ENCODE measurements at regions not wholly inside any gene's neighbourhood (a gene's known extent, or its start where the extent isn't known, plus 50 kb on each side); places are given as distances from the start of the nearest gene placed in this dataset.
A peak's percentile ranks its signal among the peaks of the same experiment; 100 is the strongest.
"Not testable (repeated sequence)": the region's sequence is repeated elsewhere in the genome, so short reads cannot be mapped to it uniquely, and the experiment has no call there.

DNA sequence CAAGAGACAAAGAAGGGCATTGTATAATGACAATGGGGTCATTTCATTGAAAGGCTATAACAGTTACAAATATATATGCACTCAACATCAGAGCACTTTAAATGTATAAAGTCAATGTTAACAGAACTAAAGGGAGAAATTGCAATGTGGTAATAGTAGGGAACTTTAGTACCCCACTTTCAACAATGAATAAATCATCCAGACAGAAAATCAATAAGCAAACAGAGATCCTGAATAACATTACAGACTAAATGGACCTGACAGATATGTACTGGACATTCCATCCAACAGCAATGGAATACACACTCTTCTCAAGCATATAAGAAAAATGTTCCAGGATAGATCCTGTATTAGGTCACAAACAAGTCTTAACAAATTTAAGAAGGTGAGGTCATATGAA, 90.5 kb upstream of the ALKAL2 start:
- no peak for DNase-seq (ENCODE audit: low read depth)

DNA sequence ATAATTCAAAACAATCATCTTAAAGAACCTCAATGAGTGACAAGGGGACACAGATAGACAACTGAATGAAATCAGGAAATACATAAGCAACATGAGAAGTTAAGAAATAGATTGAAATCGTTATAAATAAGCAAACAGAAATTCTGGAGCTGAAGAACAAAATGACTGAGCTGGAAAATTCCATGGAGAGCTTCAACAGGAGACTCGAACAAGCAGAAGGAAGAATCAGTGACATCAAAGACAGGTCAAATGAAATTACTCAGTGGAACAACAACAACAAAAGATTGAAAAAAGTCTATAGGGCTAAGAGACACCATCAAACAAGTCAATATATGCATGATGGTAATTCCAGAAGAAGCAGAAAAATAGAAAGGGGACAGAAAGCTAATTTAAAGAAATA, 89.5 kb upstream of the ALKAL2 start:
- no peak for DNase-seq (ENCODE audit: low read depth)

DNA sequence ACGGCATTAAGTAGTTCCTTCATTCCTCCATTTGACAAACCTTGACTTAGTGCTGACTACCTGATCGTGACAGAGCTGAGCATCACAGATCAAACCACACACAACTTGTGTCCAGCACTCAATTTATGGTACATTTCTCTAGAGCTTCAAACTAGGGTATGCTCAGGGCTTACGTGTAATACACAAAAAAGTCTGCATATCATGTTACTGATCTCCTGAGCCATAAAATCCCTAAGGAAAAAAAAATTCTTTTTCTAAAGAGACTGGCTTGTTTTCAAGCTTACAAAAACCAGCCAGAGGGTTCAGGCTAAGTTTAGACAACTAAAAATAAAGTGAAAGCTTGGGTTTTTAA, 88.0 kb upstream of the ALKAL2 start:
- DNase-seq (ENCODE audit: low read depth): no peak

DNA sequence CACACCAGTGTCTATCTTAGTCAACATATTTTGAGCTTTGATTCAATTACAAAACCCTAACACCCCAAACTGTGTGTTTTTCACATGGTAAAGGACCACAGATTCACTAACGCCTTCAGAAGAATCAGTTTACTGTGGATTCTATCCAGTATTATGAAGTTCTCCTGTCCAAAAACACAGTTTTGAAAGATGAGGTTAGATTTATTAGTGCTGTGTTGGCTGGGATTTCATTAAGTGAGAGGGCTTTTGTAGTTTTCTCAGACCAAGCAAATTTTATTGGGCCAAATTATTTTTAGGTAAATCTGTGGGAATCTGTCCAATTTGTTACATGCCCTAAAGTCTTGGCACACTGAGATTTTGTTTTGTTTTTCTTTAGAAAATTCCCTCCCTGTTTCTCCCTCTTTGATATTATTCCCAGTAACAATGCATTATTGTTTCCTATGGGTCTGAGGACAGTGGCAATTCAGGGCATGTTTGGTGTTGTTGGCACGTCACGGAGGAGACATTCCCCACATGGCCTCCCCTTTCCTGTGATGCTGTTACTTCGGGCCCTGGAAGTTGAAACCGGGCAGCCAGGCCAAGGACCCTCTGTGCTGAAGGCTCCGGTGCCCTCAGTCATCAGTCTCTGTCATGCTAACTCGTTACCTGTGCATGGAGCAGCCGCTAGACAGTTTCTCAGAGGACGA, 87.5 kb upstream of the ALKAL2 start:
- no peak for DNase-seq (ENCODE audit: low read depth)

DNA sequence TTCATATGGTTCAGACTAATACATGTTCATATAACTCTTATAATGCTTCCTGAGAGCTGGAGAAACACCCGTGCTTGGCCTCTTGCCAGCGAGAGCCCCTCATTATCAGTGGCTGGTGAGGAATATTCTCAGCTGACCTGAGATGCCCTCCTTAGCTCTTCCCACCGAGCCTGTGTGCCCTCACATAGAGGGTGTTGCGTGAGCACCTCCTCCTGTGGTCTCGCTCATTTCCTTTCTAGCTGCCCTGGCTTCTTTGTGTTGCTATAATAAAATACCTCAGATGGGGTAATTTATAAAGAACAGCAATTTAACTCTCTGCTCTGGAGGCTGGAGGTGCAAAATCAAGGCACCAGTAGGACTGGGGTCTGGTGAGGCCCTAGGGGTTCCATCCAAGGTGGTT, 80.5 kb upstream of the ALKAL2 start:
- DNase-seq (ENCODE audit: low read depth): peak; percentile 14

DNA sequence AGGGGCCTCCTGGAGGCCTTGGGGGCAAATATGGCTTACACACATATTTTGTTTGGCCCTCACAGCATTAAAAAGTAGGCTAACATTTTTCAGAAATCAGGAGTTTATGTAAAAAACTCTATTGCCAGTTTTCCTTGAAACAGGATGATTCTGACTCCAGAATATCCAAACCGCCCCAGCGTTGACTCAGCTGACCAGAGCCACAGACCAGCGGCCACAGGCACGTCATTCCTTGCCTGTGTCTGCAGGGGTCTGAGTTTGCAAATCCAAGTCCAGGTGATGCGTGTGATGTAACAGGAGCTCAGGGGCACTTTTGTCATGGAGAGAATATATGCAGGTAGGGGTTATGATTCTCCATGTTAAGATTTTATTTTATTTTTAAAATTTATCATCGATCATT, 79.4 kb upstream of the ALKAL2 start:
- peak; percentile 56 for DNase-seq (ENCODE audit: low read depth)

DNA sequence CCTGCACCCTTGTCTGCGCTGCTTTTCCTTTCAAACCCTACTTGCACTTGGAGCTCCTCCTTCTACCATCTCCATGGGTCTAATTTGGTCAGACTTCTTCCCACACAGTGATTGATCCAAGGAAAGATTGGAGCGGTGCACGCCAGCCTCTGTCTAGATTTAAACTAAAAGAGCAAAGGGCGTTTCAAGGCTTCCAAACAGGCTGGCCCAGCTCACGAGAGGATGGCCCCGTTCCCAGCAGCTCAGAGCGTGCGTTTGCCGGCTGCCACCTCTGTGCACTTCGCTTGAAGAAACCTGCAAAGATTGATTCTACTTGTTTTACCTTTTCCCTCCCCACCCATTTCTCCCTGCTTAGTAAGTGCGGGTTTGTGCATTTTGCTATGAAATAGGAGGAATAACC, 78.8 kb upstream of the ALKAL2 start:
- no peak for DNase-seq (ENCODE audit: low read depth)

DNA sequence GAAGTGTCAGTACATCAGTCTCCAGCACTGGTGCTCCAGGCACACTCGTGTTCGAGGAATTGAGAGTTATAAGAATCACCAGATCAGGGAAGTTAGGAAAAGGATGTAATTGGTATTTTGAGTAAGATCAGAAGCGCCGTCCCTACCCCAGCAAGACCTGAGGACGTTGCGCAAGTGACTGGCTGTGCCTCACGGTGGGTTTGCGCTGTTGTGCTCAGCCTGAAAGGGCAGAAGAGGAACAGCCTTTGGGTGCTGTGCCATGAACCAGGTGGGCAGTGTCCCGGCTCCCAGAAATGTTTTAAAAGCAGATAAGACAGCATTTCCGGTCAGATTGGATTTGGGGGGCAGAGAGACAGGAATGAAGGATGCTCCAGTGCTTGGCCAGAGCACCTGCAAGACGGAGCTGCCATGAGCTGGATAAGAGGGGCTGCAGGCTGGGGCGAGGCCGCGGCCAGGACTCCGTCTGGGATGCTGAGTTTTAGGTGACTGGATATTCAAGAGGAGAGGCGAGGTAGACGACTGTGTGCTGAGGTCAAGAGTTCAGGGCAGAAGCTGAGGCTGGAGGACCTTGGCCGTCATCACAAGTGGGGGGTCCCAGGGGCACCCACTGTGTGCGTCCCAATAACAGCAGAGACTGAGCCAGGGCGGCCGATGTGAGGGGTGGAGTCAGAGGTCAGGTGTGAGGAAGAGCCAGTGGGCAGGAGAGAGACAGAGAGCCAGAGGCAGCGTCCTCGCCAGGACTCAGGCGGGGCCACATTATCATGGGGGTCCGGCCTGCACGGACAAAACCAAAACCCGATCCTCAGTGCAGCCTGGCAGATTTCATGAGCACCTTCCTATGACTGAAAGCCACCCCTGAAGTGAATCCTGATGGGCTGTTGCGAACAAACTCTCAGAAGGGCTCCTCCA, 77.7 kb upstream of the ALKAL2 start:
- DNase-seq (ENCODE audit: low read depth): no peak

DNA sequence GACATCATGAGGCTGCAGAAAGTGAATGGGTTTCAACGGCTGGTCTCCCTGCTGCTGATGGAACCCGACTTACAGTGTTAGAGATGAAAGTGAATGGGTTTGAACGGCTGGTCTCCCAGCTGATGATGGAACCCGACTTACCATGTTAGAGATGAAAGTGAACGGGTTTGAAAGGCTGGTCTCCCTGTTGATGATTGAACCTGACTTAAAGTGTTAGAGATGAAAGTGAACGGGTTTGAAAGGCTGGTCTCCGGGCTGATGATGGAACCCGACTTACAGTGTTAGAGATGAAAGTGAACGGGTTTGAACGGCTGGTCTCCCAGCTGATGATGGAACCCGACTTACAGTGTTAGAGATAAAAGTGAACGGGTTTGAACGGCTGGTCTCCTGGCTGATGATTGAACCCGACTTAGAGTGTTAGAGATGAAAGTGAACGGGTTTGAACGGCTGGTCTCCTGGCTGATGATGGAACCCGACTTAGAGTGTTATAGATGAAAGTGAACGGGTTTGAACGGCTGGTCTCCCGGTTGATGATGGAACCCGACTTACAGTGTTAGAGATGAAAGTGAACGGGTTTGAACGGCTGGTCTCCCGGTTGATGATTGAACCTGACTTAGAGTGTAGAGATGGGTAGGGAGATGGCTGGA, 76.1 kb upstream of the ALKAL2 start:
- DNase-seq (ENCODE audit: low read depth): no peak

DNA sequence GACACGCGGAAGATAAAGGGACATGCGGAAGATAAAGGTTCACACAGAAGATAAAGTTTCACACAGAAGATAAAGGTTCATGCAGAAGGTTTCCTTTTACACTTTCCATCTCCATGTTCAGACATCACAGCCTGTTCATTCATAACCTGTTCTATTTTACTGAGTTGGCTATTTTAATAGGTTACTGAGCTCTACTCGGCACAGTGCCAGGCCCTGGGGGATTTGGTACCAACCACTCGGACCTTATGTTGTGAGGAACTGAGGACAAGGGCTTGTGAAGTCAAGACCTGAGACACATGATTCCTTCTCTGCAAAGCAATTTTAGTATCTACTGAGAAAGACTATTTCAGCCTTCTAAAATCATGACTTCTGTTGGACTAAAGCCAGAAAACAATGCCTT, 75.0 kb upstream of the ALKAL2 start:
- no peak for DNase-seq (ENCODE audit: low read depth)

DNA sequence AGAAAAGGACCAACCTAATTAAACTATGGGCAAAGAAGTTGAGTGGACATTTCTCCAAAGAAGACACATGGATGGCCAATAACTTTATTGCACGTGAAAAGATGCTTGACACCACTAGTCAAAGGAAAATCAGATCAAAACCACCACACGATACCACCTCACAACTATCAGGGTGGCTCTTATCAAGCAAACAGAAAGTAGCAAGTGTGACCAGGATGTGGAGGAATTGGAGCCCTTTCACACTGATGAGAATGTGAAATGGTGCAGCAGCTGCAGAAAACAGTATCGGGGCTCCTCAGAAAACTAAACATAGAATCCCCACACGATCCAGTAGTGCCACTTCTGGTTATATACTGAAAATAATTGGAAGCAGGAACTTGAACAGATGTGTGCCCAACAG, 72.2 kb upstream of the ALKAL2 start:
- no peak for DNase-seq (ENCODE audit: low read depth)

DNA sequence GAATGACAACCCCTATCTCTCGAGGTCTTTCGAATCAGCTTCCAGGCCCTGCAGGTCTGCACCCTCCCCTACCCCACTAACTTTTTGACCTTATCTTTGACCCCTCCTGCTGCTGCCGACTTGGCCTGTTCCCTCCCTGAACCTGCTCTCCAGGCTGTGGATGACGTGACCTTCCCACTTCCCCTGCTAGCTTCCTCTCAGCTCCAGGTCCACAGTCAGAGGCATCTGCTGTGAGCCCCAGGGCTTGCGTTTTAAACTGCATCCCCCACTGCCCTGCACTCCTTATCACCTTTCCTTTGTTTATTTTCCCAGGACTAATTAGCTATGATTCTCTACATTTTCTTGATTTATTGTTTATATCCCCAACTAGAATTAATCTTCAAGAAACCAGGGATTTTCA, 71.2 kb upstream of the ALKAL2 start:
- no peak for DNase-seq (ENCODE audit: low read depth)

DNA sequence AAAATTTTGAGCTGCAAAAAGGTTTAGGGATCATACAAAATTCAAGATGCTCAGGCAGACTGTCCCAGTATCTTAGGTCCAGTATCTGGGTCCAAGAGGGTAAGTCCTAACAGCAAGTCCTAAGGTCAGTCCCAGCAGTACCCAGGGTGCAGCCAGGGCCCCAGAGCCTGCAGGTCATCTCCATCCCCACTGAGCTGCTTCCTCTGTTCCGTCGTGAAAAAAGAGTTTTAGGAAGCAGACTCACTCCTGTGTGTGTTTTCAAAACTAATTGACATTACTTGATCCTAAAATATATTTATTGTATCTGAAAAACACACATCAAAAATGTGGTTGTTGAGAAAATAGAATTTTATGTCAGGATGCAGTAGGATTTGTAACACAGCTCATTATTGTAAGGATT, 69.9 kb upstream of the ALKAL2 start:
- DNase-seq (ENCODE audit: low read depth): no peak

DNA sequence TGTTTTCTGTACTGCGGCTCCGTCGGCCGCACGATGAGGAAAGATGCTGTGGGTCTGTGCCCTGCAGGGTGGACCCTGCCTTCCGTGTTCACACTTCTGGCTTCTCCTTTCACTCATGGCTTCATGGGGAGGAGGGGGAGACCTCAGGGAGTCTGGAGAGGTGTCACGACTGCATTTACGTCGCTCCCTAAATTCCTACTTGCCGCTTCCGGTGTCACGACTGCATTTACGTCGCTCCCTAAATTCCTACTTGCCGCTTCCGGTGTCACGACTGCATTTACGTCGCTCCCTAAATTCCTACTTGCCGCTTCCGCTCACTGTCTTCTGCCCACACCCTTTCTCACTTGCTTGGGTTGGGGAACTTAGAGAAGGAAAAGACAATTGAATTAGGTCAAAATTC, 68.4 kb upstream of the ALKAL2 start:
- not testable (repeated sequence) for DNase-seq (ENCODE audit: low read depth)

DNA sequence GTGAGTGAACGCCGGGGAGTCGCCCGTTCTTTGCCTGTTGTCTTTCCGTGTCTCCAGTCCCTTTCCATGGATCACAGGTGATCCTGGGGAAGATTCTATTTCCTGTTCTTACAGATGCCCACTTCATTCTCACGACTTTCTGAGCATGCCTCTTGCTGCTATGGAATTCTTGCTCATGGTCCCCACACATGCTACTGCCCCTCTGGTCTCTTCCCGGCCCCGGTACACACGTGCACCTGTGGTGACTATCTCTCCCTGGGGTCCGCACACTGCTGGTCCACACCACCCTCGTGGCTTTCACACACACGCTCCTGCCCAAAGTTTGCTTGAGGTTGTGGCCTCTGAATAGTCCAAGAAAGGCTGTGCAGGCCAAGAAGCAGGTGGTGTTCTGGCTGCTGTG, 67.9 kb upstream of the ALKAL2 start:
- no peak for DNase-seq (ENCODE audit: low read depth)

DNA sequence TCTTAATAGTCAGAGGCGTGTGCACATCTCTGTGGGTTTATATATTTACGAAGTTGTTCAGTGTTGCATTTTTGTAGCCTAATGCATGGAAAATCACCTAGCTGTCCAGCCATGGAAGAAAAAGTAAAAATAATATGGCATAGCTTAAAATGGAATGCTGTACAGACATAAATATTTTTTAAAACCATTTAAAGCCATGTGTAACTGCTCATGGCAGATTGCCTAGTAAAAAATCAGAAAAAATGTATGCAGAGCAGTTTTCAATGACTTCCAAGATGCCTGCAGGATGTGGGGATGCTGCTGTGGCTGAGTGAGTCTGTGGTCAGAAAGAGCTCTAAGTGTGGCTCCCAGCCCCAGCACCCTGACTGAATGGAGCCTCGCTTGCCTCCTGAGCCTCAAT, 64.8 kb upstream of the ALKAL2 start:
- DNase-seq (ENCODE audit: low read depth): no peak

DNA sequence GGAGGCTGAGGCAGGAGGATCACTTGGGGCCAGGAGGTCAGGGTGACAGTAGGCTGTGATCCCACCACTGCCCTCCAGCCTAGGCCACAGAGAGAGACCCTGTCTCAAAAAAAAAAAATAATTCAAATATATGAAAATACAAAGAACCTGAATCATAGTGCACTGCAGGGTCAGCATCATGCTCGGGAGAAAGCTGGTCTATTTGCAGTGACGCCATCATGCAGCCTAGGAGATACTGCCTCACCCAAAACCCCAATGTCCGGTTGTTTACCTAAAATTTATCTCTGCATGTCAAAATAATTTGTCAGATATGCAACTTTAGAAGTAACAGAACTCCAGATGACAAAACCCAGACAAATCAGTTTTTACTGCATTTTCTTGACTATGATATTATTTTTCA, 61.5 kb upstream of the ALKAL2 start:
- peak; percentile 13 for DNase-seq (ENCODE audit: low read depth)

DNA sequence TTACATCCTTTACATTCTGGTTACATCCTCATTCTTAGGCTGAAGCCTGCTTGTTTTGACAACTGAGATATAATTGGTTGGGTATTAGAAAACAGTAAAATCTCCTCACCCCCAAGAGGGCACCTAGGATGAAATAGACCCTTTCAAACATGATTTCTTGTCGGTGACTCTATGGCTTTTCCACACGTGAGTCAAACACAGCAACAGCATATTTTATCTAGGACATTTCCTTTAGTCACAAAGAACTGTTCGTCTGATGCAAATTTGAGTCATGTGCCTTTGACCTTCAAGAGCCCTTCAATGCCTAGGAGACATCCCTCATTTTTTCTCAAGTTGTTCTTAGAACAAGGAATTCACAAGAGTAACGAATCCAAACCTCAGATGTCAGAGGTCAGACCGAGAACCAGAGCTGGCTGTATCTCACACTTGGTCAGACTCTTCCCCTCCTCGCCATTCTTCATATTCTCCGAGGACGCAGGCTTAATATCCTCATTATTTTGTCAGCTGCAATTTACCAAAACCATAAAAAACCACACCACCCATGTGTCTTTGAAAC, 60.5 kb upstream of the ALKAL2 start:
- DNase-seq (ENCODE audit: low read depth): peak; percentile 60

DNA sequence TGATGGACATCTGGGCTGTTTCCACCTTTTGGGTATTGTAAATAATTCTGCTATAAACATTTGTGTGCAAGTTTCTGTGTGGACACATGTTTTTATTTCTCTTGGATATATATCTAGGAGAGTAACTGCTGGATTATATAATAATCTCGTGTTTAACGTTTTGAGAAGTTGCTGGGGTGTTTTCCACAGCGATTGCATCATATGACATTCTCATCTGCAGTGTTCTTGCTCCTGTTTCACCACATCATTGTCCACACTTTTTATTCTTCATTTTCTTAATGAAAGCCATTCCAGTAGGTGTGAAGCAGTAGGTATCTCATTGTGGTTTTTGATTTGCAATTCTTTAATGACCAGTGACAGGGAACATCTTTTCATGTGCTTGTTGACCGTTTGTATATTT, 56.9 kb upstream of the ALKAL2 start:
- no peak for DNase-seq (ENCODE audit: low read depth)

DNA sequence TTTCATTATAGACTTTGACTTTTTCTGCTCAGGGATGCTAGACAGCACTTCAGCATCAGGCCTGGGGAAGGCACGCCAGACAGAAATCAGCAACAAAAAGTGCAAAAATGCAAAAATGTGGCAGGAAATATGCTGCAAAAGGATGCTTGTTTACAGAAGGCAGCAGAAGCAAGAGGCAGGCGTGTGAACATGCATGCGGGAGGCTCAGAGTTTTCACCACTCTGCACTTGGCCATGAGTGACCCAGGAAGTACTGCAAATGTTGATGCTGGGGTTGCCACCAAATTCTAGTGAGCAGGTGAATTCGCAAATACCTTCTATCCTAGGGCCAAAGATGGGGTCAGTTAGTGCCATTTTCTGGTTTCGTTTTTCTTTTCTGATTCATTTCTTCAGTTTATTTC, 55.5 kb upstream of the ALKAL2 start:
- no peak for DNase-seq (ENCODE audit: low read depth)

DNA sequence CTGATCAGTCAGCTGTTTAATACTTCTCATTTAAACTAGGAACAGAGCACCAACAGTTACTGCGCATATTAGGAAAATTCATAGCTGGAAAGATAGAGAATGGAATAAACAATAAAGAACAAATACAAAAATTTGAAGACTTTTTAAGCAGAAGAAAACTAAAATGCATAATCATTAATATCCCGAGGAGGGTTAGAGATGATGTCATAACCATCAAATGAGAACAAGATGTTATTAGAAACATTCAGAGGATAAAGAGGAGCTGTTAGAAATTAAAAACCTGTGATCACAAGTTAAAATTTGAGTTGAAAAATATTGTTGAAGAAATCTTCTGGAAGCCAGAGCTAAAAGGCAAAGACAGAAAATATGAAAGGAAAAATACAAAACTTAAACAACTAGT, 54.0 kb upstream of the ALKAL2 start:
- no peak for DNase-seq (ENCODE audit: low read depth)

DNA sequence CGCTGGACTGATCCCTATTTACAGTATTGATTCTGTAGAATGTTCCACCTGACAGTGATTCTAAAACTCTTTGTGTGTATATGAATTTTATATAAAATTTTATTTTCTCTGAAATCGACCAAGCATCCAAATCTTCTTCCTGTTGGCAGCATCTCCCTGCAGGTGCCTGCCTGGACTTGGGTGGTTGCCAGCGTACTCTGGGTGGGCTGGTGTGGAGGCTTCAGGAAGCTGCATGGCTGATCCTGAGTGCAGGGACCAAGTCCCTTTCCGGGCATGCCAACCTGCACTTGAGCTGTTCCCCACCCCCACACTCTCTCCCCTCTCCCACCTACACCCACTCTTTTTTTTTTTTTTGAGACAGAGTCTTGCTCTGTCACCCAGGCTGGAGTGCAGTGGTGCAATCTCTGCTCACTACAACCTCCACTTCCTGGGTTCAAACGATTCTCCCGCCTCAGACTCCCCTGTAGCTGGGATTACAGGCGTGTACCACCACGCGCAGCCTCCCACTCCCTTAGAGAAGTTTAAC, 53.2 kb upstream of the ALKAL2 start:
- no peak for DNase-seq (ENCODE audit: low read depth)

Data from M059J (cell line).